Ecto neural progenitor cell (in vitro differentiated cells): ENCODE measurements at regions not wholly inside any gene's neighbourhood (a gene's known extent, or its start where the extent isn't known, plus 50 kb on each side); places are given as distances from the start of the nearest gene placed in this dataset.
"Not testable (repeated sequence)": the region's sequence is repeated elsewhere in the genome, so short reads cannot be mapped to it uniquely, and the experiment has no call there.

Experiments
- DNase-seq: peaks from one replicate; pipeline ENCODE4 v3.0.0-alpha.2; 2018; ENCODE audit warnings: low spot score

GRCh38 chr9:6160579-6160978, 55.0 kb upstream of the IL33 start:
- no peak for DNase-seq

- no peak for DNase-seq
Measured at GRCh38 chr9:6153425-6153824, 62.2 kb upstream of the IL33 start.

GRCh38 chr9:6152788-6153187, 62.8 kb upstream of the IL33 start:
- no peak for DNase-seq

- DNase-seq = no peak
Measured at GRCh38 chr9:6150483-6150882, 65.1 kb upstream of the IL33 start.

- DNase-seq = no peak
Measured at GRCh38 chr9:6149315-6149714, 66.3 kb upstream of the IL33 start.

GRCh38 chr9:6147846-6148245, 67.8 kb upstream of the IL33 start:
- no peak for DNase-seq

GRCh38 chr9:6144947-6145346, 70.7 kb upstream of the IL33 start:
- DNase-seq = no peak

- DNase-seq = no peak
Measured at GRCh38 chr9:6142799-6143454, 72.7 kb upstream of the IL33 start.

- DNase-seq = not testable (repeated sequence)
Measured at GRCh38 chr9:6135780-6136179, 79.8 kb upstream of the IL33 start.

GRCh38 chr9:6134661-6135180, 80.9 kb upstream of the IL33 start:
- no peak for DNase-seq

- DNase-seq = no peak
Measured at GRCh38 chr9:6133346-6134063, 82.1 kb upstream of the IL33 start.

- DNase-seq = no peak
Measured at GRCh38 chr9:6132650-6133049, 83.0 kb upstream of the IL33 start.

- no peak for DNase-seq
Measured at GRCh38 chr9:6128030-6128429, 87.6 kb upstream of the IL33 start.

- no peak for DNase-seq
Measured at GRCh38 chr9:6126377-6126776, 89.2 kb upstream of the IL33 start.

- no peak for DNase-seq
Measured at GRCh38 chr9:6123416-6123815, 92.2 kb upstream of the IL33 start.

- no peak for DNase-seq
Measured at GRCh38 chr9:6121707-6122106, 93.9 kb upstream of the IL33 start.

- no peak for DNase-seq
Measured at GRCh38 chr9:6114424-6114823, 99.0 kb upstream of the RANBP6 start.

- DNase-seq = no peak
Measured at GRCh38 chr9:6113819-6114218, 98.4 kb upstream of the RANBP6 start.

GRCh38 chr9:6113312-6113711, 97.9 kb upstream of the RANBP6 start:
- no peak for DNase-seq

- DNase-seq = no peak
Measured at GRCh38 chr9:6109986-6110385, 94.6 kb upstream of the RANBP6 start.

GRCh38 chr9:6109571-6109970, 94.1 kb upstream of the RANBP6 start:
- no peak for DNase-seq

GRCh38 chr9:6106711-6107339, 91.4 kb upstream of the RANBP6 start:
- peak; percentile 54 for DNase-seq

GRCh38 chr9:6105738-6106137, 90.3 kb upstream of the RANBP6 start:
- DNase-seq = no peak
